Brain microvascular endothelial cell (primary cell): ENCODE measurements at regions not wholly inside any gene's neighbourhood (a gene's known extent, or its start where the extent isn't known, plus 50 kb on each side); places are given as distances from the start of the nearest gene placed in this dataset.

Experiments
- DNase-seq: peaks from one replicate; pipeline ENCODE4 v3.0.0-alpha.2; 2020
- H3K27ac ChIP-seq: fragments of 250-450 bp; sonication (Bioruptor Pico); 2 replicates; pipeline ENCODE4 v1.5.1; 2020; ENCODE audit warnings: mild to moderate bottlenecking, moderate library complexity
- H3K27me3 ChIP-seq: fragments of 250-450 bp; sonication (Bioruptor Pico); replicated peaks from 2 replicates; pipeline ENCODE4 v1.5.1; 2020; ENCODE audit warnings: mild to moderate bottlenecking
- H3K36me3 ChIP-seq: fragments of 250-450 bp; sonication (Bioruptor Pico); replicated peaks from 2 replicates; pipeline ENCODE4 v1.5.1; 2020; ENCODE audit warnings: mild to moderate bottlenecking
- H3K4me3 ChIP-seq: 2 replicates; pipeline ENCODE4 v1.5.1; 2011; ENCODE audit warnings: low read depth, mild to moderate bottlenecking, control low read depth, low read length, moderate library complexity
- in situ Hi-C: cut with HindIII; loops from 2 replicates; pipeline ENCODE4 v1.10.0; 2017; ENCODE audit warnings: low sequenced_read_pairs, low pct_ligation_motif_present
- TF ChIP-seq, protein P1 (sequence below): IDR thresholded peaks from 2 replicates; pipeline ENCODE4 v1.5.1; 2011; ENCODE audit warnings: low read depth, mild to moderate bottlenecking, moderate library complexity, low read length, control low read depth, inconsistent platforms; ENCODE audit errors: missing control alignments

DNA sequence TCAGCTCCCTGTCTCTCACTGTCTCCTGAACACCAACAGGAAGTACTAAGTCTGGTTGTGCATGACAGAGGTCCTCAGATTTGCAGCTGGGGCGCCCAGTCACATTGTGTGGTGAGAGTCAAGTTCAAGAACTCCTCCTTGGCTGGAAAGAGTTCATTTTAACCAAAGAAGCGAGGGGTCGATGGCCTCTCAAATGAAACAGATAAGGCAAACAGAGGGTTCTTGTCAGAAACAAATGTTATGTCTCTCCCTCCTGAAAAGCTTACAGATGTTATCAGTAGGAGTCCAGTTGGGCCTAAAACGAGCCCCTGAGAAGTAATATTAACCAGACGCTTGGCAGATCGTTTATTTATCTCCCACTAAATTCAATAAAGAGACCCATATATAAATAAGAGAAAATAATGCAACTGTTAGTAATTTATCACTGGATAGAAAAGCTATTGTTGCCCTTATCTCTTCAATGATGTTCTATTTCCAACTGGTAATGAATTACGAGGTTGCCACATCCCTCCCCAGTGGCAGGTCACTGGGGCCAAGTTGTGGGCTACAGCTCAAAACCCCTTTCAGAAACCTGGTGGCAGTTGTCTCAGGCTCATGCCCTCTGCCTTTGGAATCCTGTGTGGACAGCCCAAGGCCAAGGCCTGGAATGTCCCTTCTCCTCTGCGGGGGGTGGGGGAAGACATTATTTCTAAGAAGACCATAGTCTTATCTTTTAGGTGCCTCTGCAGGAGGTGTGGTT, 307.5 kb upstream of the DYNLRB2 start:
- Histone ChIP-seq H3K4me3 (no peak overlapping the region), H3K27me3 (no peaks in the 10 kb centered on the region), H3K27ac (no peak overlapping the region), H3K36me3 (no peaks in the 10 kb centered on the region)
- in situ Hi-C loops, result no loop called here
- TF ChIP-seq, protein P1, sequence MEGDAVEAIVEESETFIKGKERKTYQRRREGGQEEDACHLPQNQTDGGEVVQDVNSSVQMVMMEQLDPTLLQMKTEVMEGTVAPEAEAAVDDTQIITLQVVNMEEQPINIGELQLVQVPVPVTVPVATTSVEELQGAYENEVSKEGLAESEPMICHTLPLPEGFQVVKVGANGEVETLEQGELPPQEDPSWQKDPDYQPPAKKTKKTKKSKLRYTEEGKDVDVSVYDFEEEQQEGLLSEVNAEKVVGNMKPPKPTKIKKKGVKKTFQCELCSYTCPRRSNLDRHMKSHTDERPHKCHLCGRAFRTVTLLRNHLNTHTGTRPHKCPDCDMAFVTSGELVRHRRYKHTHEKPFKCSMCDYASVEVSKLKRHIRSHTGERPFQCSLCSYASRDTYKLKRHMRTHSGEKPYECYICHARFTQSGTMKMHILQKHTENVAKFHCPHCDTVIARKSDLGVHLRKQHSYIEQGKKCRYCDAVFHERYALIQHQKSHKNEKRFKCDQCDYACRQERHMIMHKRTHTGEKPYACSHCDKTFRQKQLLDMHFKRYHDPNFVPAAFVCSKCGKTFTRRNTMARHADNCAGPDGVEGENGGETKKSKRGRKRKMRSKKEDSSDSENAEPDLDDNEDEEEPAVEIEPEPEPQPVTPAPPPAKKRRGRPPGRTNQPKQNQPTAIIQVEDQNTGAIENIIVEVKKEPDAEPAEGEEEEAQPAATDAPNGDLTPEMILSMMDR, result no peak
- DNase-seq, result peak; percentile 24

DNA sequence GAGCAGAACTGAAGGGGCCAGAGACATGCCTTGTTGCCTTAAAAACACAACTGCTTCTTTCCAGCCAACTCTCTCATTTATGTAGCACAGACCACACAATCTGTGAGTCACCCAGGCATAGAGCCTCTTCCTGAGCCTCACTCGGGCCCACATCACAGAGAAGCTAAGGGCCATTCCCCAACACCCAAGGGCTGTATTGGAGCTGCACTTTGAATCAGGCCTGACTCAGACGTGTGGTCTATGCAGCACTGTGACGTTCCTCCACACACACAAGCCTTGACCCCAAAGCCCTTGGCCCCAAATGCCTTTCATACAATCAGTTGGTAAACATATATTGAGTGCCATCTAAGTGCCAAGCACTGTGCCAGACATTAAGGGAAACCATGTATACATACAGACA, 308.9 kb upstream of the DYNLRB2 start:
- no peaks in the 10 kb centered on the region for H3K36me3 ChIP-seq
- in situ Hi-C loops, result no loop called here
- peak overlapping the region; percentile 49 for H3K27ac ChIP-seq
- H3K4me3 ChIP-seq, result no peak overlapping the region
- TF ChIP-seq, protein P1, result no peak
- DNase-seq, result peak; percentile 92
- no peaks in the 10 kb centered on the region for H3K27me3 ChIP-seq

- no peaks in the 10 kb centered on the region for H3K27me3 ChIP-seq
- TF ChIP-seq, protein P1, result no peak
- H3K4me3 ChIP-seq, result no peak overlapping the region
- no peak for DNase-seq
- H3K36me3 ChIP-seq, result no peaks in the 10 kb centered on the region
- in situ Hi-C loops, result no loop called here
- H3K27ac ChIP-seq, result no peak overlapping the region
Measured at GRCh38 chr16:80231121-80231520, 309.7 kb upstream of the DYNLRB2 start.

DNA sequence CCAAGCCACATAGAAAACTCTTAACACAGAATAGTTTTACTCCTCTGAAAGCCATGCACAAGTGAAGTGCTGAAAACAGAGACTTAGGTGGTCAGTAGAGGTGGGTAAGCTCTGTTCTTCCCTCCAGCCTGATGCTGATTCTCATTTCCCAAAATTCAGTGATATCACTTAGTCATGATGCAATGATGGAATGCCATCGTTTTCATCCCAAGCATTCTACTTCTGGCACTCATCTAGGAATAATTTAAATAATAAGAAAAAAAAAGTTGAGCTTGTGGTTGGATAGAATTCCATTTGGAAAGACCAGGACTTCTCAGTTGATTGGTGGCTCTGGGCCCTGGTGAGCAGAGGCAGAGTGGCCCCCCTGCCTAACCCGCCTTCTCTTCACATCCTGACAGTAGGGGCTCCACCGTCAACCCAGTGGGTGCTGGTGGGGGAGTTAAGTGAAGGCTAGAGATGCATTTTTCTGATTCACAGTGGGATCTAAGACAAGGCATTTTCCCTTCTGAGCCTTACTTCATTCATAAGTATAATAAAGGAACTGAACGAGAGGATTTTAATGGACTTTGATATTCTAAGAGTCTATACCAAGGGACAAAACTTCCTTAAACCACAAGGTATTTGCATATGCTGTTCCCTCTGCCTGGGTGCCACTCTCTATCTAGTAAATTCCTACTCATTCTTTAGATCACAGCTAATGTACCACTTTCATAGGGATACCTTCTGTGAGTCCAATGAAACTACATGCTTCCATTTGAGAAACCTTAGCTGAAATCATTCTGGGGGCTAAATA, 310.3 kb upstream of the DYNLRB2 start:
- H3K27me3 ChIP-seq, result no peaks in the 10 kb centered on the region
- no peaks in the 10 kb centered on the region for H3K36me3 ChIP-seq
- H3K4me3 ChIP-seq, result no peak overlapping the region
- in situ Hi-C loops, result no loop called here
- H3K27ac ChIP-seq, result no peak overlapping the region
- DNase-seq, result no peak
- TF ChIP-seq, protein P1, result no peak

- TF ChIP-seq, protein P1, result no peak
- Histone ChIP-seq H3K36me3 (no peaks in the 10 kb centered on the region), H3K27me3 (no peaks in the 10 kb centered on the region), H3K4me3 (no peak overlapping the region), H3K27ac (no peak overlapping the region)
- DNase-seq, result no peak
- in situ Hi-C loops, result no loop called here
Measured at GRCh38 chr16:80226499-80226898, 314.3 kb upstream of the DYNLRB2 start.
